Uterus (tissue), 2 donors: ENCODE measurements at regions not wholly inside any gene's neighbourhood (a gene's known extent, or its start where the extent isn't known, plus 50 kb on each side); places are given as distances from the start of the nearest gene placed in this dataset.

Experiments used
- POLR2A ChIP-seq, 2 donors: fragments of 450-650 bp; IDR thresholded peaks; one replicate each; pipeline ENCODE4 v1.6.1; 2016; ENCODE audit warnings: antibody characterized with exemption in 2 of 2, mild to moderate bottlenecking in 1 of 2, moderate library complexity in 1 of 2
- TF ChIP-seq, protein P1 (sequence below), 4 experiments: fragments of 200-600 bp in 2 of 4; fragments of 450-650 bp in 2 of 4; sonication (generic) in 2 of 4; IDR thresholded peaks; one replicate each; pipeline ENCODE4 v1.5.1; 2016 to 2019; ENCODE audit warnings: antibody characterized with exemption in 4 of 4, mild to moderate bottlenecking in 2 of 4, moderate library complexity in 1 of 4

DNA sequence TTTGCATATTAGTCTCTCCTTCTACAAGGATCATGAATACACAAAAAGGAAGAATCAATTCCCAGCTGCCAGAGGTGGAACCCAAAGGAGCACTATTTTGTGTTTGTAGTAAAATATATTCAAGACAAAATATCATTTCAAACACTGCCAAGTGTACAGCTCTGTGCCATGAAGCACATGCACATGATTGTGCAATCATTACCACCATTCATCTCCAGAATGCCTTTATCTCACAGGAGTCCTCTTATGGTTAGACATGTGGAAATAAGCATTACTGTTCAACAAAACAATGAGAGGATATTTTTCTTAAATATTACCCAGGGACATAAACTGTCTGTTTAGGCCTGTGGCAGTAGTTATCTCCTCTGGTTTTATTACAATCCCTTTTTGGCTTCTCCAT is 151.4 kb upstream of the PPP1R3A start:
- TF ChIP-seq, protein P1, sequence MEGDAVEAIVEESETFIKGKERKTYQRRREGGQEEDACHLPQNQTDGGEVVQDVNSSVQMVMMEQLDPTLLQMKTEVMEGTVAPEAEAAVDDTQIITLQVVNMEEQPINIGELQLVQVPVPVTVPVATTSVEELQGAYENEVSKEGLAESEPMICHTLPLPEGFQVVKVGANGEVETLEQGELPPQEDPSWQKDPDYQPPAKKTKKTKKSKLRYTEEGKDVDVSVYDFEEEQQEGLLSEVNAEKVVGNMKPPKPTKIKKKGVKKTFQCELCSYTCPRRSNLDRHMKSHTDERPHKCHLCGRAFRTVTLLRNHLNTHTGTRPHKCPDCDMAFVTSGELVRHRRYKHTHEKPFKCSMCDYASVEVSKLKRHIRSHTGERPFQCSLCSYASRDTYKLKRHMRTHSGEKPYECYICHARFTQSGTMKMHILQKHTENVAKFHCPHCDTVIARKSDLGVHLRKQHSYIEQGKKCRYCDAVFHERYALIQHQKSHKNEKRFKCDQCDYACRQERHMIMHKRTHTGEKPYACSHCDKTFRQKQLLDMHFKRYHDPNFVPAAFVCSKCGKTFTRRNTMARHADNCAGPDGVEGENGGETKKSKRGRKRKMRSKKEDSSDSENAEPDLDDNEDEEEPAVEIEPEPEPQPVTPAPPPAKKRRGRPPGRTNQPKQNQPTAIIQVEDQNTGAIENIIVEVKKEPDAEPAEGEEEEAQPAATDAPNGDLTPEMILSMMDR (IDR thresholded peaks at IDR 0.05) = no peak
- TF ChIP-seq POLR2A (IDR thresholded peaks at IDR 0.05) = no peak
